Spleen (tissue), 7 donors: ENCODE measurements at regions not wholly inside any gene's neighbourhood (a gene's known extent, or its start where the extent isn't known, plus 50 kb on each side); places are given as distances from the start of the nearest gene placed in this dataset.

Experiments
- CTCF ChIP-seq, 11 experiments: fragments of 200-600 bp in 7 of 11; fragments of 450-650 bp in 4 of 11; sonication (generic) in 4 of 11; IDR thresholded peaks in 8 of 11; conservative IDR thresholded peaks in 3 of 11; 1 replicate in 7 of 11; 2 replicates in 4 of 11; pipeline versions ENCODE4 v1.4.0 to v1.8.0; 2016 to 2021; ENCODE audit warnings: antibody characterized with exemption in 11 of 11, inconsistent platforms in 4 of 11, mild to moderate bottlenecking in 1 of 11
- POLR2A ChIP-seq, 3 donors: fragments of 450-650 bp; IDR thresholded peaks; one replicate each; pipeline ENCODE4 v1.5.1; 2017; ENCODE audit warnings: antibody characterized with exemption in 3 of 3, mild to moderate bottlenecking in 1 of 3
- POLR2AphosphoS5 ChIP-seq, 3 donors: sonication (generic); formaldehyde crosslinking; IDR thresholded peaks; one replicate each; pipeline ENCODE4 v1.5.1; 2017; ENCODE audit warnings: antibody characterized with exemption in 3 of 3
- donor health status: DM: no; HTN: no; CAD: no; lungs with moderate emphysema.
- donor health status: DM: no; HTN: no; CAD: no.
- donor health status: DM: no; HTN: no; CAD: no.

- no peak for TF ChIP-seq POLR2A (IDR thresholded peaks at IDR 0.05)
- no peak for TF ChIP-seq CTCF (IDR thresholded peaks at IDR 0.05 in 8 of 11, conservative IDR thresholded peaks at IDR 0.05 in 3 of 11)
- no peak for TF ChIP-seq POLR2AphosphoS5 (IDR thresholded peaks at IDR 0.05)
Measured at GRCh38 chr10:129094233-129094632, 372.8 kb upstream of the MGMT start.
